ENCODE measurements at regions not wholly inside any gene's neighbourhood (a gene's known extent, or its start where the extent isn't known, plus 50 kb on each side); places are given as distances from the start of the nearest gene placed in this dataset.

DNA sequence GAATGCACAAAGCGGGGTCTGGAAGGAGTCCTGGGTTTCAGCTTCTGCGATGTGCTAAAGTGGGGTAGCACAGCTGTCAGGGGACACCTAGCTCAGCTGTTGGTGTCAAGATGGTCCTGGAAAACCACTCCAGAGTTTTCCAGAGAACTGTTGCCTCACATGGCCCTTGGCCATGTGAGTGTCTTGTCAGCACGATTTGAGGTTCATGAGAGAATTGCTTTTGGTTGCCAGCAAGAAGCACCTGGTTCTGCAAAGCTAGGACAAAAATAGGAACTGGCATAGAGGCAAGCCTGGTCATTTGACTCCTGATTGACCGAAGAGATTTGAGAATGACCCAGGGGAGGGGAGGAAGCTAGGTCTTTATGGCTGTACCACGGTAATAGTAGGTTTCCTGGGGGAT lies 50.4 kb upstream of the CTLA4 start:
- TF ChIP-seq, protein P1, sequence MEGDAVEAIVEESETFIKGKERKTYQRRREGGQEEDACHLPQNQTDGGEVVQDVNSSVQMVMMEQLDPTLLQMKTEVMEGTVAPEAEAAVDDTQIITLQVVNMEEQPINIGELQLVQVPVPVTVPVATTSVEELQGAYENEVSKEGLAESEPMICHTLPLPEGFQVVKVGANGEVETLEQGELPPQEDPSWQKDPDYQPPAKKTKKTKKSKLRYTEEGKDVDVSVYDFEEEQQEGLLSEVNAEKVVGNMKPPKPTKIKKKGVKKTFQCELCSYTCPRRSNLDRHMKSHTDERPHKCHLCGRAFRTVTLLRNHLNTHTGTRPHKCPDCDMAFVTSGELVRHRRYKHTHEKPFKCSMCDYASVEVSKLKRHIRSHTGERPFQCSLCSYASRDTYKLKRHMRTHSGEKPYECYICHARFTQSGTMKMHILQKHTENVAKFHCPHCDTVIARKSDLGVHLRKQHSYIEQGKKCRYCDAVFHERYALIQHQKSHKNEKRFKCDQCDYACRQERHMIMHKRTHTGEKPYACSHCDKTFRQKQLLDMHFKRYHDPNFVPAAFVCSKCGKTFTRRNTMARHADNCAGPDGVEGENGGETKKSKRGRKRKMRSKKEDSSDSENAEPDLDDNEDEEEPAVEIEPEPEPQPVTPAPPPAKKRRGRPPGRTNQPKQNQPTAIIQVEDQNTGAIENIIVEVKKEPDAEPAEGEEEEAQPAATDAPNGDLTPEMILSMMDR (IDR thresholded peaks at IDR 0.05; ENCODE audit: low read length), result no peak
- TF ChIP-seq EZH2 (IDR thresholded peaks at IDR 0.05; ENCODE audit: borderline replicate concordance, low read length), result no peak
- Histone ChIP-seq H3K9ac (ENCODE audit: low read length) (no peak overlapping the region), H3K79me2 (ENCODE audit: insufficient read depth, low read length) (no peaks in the 10 kb centered on the region), H3K27ac (ENCODE audit: low read depth, low read length, poor library complexity, severe bottlenecking) (no peak overlapping the region), H3K4me3 (ENCODE audit: low read depth, low read length, poor library complexity, severe bottlenecking) (no peak overlapping the region), H3K9me3 (ENCODE audit: low read length) (no peaks in the 10 kb centered on the region), H3F3A (ENCODE audit: insufficient read depth, low read length) (no peaks in the 10 kb centered on the region), H4K20me1 (ENCODE audit: insufficient read depth, low read length) (no peaks in the 10 kb centered on the region), H3K4me1 (ENCODE audit: insufficient read depth, low read length, severe bottlenecking) (no peaks in the 10 kb centered on the region), H2AFZ (ENCODE audit: low read length) (no peak overlapping the region), H3K36me3 (ENCODE audit: insufficient read depth, low read length) (no peaks in the 10 kb centered on the region), H3K27me3 (ENCODE audit: insufficient read depth, low read length) (no peaks in the 10 kb centered on the region; the same call in 1 of the 2 replicates), H3K9me2 (ENCODE audit: low read depth, low read length) (no peaks in the 10 kb centered on the region), H3K4me2 (ENCODE audit: low read length) (no peak overlapping the region)

Measured in OCI-LY1 (cell line).